ENCODE measurements at regions not wholly inside any gene's neighbourhood (a gene's known extent, or its start where the extent isn't known, plus 50 kb on each side); places are given as distances from the start of the nearest gene placed in this dataset.

DNA sequence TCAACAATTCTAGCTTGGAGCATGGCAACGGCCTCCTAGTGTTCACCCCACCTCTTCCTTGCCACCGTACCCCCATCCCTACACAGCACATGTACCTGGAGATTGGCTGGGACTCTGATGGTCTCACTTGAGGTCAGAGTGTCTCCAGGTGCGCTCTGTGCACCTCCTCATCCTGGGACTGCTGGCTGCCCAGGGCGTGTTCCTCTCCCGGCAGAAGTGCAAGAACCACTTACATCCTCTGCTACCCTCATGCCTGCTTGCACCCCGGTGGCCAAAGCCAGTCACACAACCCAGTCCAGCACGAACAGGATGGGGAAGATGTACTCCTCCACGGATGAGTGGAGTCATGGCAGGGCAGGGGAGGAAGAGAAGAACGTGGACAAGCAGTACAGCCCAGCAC is 151.5 kb downstream of the ASB1 start:
- ATAC-seq (no peak), DNase-seq (ENCODE audit: low read depth, low spot score) (no peak)
- H3K9me3 ChIP-seq (ENCODE audit: control insufficient read depth, insufficient read depth, low read depth, low read length), result peaks cover 7% of the 10 kb centered on the region; the same call in 1 of the 2 replicates
- in situ Hi-C loops (cut with HindIII; ENCODE audit: low pct_unique_long_range_greater_than_20kb, low sequenced_read_pairs), result no loop called here
- TF ChIP-seq, protein P1, sequence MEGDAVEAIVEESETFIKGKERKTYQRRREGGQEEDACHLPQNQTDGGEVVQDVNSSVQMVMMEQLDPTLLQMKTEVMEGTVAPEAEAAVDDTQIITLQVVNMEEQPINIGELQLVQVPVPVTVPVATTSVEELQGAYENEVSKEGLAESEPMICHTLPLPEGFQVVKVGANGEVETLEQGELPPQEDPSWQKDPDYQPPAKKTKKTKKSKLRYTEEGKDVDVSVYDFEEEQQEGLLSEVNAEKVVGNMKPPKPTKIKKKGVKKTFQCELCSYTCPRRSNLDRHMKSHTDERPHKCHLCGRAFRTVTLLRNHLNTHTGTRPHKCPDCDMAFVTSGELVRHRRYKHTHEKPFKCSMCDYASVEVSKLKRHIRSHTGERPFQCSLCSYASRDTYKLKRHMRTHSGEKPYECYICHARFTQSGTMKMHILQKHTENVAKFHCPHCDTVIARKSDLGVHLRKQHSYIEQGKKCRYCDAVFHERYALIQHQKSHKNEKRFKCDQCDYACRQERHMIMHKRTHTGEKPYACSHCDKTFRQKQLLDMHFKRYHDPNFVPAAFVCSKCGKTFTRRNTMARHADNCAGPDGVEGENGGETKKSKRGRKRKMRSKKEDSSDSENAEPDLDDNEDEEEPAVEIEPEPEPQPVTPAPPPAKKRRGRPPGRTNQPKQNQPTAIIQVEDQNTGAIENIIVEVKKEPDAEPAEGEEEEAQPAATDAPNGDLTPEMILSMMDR (IDR thresholded peaks at IDR 0.05), result no peak
- no peak for TF ChIP-seq SIN3A (IDR thresholded peaks at IDR 0.05; ENCODE audit: borderline replicate concordance, insufficient read depth, low read depth, low read length)
- no peak for TF ChIP-seq TCF7L2 (IDR thresholded peaks at IDR 0.05; ENCODE audit: low read depth, low read length)
- TF ChIP-seq POLR2AphosphoS5 (IDR thresholded peaks at IDR 0.05; ENCODE audit: low read depth, low read length), result no peak
- TF ChIP-seq, protein P2, sequence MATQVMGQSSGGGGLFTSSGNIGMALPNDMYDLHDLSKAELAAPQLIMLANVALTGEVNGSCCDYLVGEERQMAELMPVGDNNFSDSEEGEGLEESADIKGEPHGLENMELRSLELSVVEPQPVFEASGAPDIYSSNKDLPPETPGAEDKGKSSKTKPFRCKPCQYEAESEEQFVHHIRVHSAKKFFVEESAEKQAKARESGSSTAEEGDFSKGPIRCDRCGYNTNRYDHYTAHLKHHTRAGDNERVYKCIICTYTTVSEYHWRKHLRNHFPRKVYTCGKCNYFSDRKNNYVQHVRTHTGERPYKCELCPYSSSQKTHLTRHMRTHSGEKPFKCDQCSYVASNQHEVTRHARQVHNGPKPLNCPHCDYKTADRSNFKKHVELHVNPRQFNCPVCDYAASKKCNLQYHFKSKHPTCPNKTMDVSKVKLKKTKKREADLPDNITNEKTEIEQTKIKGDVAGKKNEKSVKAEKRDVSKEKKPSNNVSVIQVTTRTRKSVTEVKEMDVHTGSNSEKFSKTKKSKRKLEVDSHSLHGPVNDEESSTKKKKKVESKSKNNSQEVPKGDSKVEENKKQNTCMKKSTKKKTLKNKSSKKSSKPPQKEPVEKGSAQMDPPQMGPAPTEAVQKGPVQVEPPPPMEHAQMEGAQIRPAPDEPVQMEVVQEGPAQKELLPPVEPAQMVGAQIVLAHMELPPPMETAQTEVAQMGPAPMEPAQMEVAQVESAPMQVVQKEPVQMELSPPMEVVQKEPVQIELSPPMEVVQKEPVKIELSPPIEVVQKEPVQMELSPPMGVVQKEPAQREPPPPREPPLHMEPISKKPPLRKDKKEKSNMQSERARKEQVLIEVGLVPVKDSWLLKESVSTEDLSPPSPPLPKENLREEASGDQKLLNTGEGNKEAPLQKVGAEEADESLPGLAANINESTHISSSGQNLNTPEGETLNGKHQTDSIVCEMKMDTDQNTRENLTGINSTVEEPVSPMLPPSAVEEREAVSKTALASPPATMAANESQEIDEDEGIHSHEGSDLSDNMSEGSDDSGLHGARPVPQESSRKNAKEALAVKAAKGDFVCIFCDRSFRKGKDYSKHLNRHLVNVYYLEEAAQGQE (IDR thresholded peaks at IDR 0.05; ENCODE audit: insufficient read depth in 1 of 2, low read depth in 2 of 2, low read length in 1 of 2), result no peak
- no peaks in the 10 kb centered on the region for H3K4me1 ChIP-seq (ENCODE audit: control insufficient read depth, insufficient read depth, low read length)
- H3K36me3 ChIP-seq (ENCODE audit: control insufficient read depth, insufficient read depth, low read length), result no peaks in the 10 kb centered on the region
- ChIA-PET CTCF (no interaction called here), POLR2A (no interaction called here)
- intact Hi-C loops (cut with micrococcal nuclease; ENCODE audit: unreplicated experiment), result no loop called here
- no peak overlapping the region for H3K27ac ChIP-seq (ENCODE audit: low read length)
- H3K27me3 ChIP-seq (ENCODE audit: control insufficient read depth, insufficient read depth, low read length), result no peaks in the 10 kb centered on the region; the same call in 1 of the 2 replicates
- BruUV-seq (replicated peaks), result no TSS peak
- H3K4me3 ChIP-seq (ENCODE audit: low read depth in 2 of 2, low read length in 2 of 2), result no peak overlapping the region

DNA sequence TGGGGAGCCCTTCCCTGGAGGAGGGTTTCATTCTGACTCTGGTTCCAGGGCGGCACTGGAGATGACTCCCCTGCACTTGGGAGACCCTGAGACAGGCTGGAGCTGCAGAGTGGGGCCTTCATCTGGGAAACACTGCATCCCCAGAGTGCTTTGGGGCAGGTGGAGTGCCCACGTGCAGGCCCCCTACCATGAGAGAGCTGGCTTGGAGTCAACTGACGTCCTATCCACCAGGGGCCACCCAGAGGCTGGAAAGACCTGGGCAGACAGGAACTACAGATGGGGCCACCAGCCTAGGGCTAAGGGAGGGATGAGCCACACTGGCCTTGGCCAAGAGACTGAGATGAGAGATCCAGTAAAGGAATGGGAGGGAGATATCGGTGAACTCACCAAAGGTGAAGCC is 153.8 kb downstream of the ASB1 start:
- no peak for DNase-seq (ENCODE audit: low read depth, low spot score)
- ChIA-PET CTCF (no interaction called here), POLR2A (no interaction called here)
- no TSS peak for BruUV-seq (replicated peaks)
- TF ChIP-seq SIN3A (IDR thresholded peaks at IDR 0.05; ENCODE audit: borderline replicate concordance, insufficient read depth, low read depth, low read length), result no peak
- TF ChIP-seq, protein P1 (IDR thresholded peaks at IDR 0.05), result no peak
- TF ChIP-seq POLR2AphosphoS5 (IDR thresholded peaks at IDR 0.05; ENCODE audit: low read depth, low read length), result no peak
- TF ChIP-seq TCF7L2 (IDR thresholded peaks at IDR 0.05; ENCODE audit: low read depth, low read length), result no peak
- TF ChIP-seq, protein P2 (IDR thresholded peaks at IDR 0.05; ENCODE audit: insufficient read depth in 1 of 2, low read depth in 2 of 2, low read length in 1 of 2), result no peak
- in situ Hi-C loops (cut with HindIII; ENCODE audit: low pct_unique_long_range_greater_than_20kb, low sequenced_read_pairs) (no loop called here), intact Hi-C loops (cut with micrococcal nuclease; ENCODE audit: unreplicated experiment) (no loop called here)
- Histone ChIP-seq H3K27ac (ENCODE audit: low read length) (no peak overlapping the region), H3K27me3 (ENCODE audit: control insufficient read depth, insufficient read depth, low read length) (no peaks in the 10 kb centered on the region; the same call in 1 of the 2 replicates), H3K36me3 (ENCODE audit: control insufficient read depth, insufficient read depth, low read length) (no peaks in the 10 kb centered on the region), H3K9me3 (ENCODE audit: control insufficient read depth, insufficient read depth, low read depth, low read length) (peaks cover 7% of the 10 kb centered on the region; the same call in 1 of the 2 replicates), H3K4me1 (ENCODE audit: control insufficient read depth, insufficient read depth, low read length) (no peaks in the 10 kb centered on the region), H3K4me3 (ENCODE audit: low read depth in 2 of 2, low read length in 2 of 2) (no peak overlapping the region)
- ATAC-seq, result no peak
